ENCODE measurements at regions not wholly inside any gene's neighbourhood (a gene's known extent, or its start where the extent isn't known, plus 50 kb on each side); places are given as distances from the start of the nearest gene placed in this dataset.
"Not testable (repeated sequence)": the region's sequence is repeated elsewhere in the genome, so short reads cannot be mapped to it uniquely, and the experiment has no call there.

- DNase-seq = no peak
Measured at GRCh38 chr10:117601716-117602115, 59.2 kb downstream of the EMX2 start.

GRCh38 chr10:117603081-117603480, 60.5 kb downstream of the EMX2 start:
- no peak for DNase-seq

GRCh38 chr10:117603726-117604125, 61.2 kb downstream of the EMX2 start:
- DNase-seq = no peak

- no peak for DNase-seq
Measured at GRCh38 chr10:117609095-117609795, 66.7 kb downstream of the EMX2 start.

GRCh38 chr10:117609796-117610170, 67.2 kb downstream of the EMX2 start:
- no peak for DNase-seq

GRCh38 chr10:117610321-117610720, 67.8 kb downstream of the EMX2 start:
- DNase-seq = no peak

- DNase-seq = no peak
Measured at GRCh38 chr10:117612113-117612512, 69.6 kb downstream of the EMX2 start.

- DNase-seq = no peak
Measured at GRCh38 chr10:117615649-117616048, 73.1 kb downstream of the EMX2 start.

- no peak for DNase-seq
Measured at GRCh38 chr10:117616179-117616578, 73.6 kb downstream of the EMX2 start.

GRCh38 chr10:117617086-117617485, 74.5 kb downstream of the EMX2 start:
- DNase-seq = no peak

GRCh38 chr10:117617659-117618058, 75.1 kb downstream of the EMX2 start:
- DNase-seq = no peak

GRCh38 chr10:117619223-117619622, 76.7 kb downstream of the EMX2 start:
- DNase-seq = no peak

GRCh38 chr10:117619707-117620405, 77.3 kb downstream of the EMX2 start:
- no peak for DNase-seq

GRCh38 chr10:117621196-117621595, 78.7 kb downstream of the EMX2 start:
- no peak for DNase-seq

- DNase-seq = no peak
Measured at GRCh38 chr10:117621795-117622420, 79.4 kb downstream of the EMX2 start.

- DNase-seq = no peak
Measured at GRCh38 chr10:117622471-117623184, 80.1 kb downstream of the EMX2 start.

GRCh38 chr10:117626228-117626627, 83.7 kb downstream of the EMX2 start:
- no peak for DNase-seq

GRCh38 chr10:117627561-117627960, 85.0 kb downstream of the EMX2 start:
- DNase-seq = no peak

- not testable (repeated sequence) for DNase-seq
Measured at GRCh38 chr10:117629717-117630116, 87.2 kb downstream of the EMX2 start.

GRCh38 chr10:117631276-117632145, 89.0 kb downstream of the EMX2 start:
- no peak for DNase-seq

GRCh38 chr10:117632406-117632805, 89.9 kb downstream of the EMX2 start:
- DNase-seq = no peak

GRCh38 chr10:117635826-117636225, 93.3 kb downstream of the EMX2 start:
- DNase-seq = no peak

- no peak for DNase-seq
Measured at GRCh38 chr10:117638200-117638599, 95.7 kb downstream of the EMX2 start.
